Dermis microvascular lymphatic vessel endothelial cell (primary cell): ENCODE measurements at regions not wholly inside any gene's neighbourhood (a gene's known extent, or its start where the extent isn't known, plus 50 kb on each side); places are given as distances from the start of the nearest gene placed in this dataset.

Source experiments
- DNase-seq, 2 donors: peaks; one replicate each; pipeline versions ENCODE4 v3.0.0 to v3.0.0-alpha.2; 2010; ENCODE audit warnings: low read depth in 2 of 2

- DNase-seq = no peak
Measured at GRCh38 chr4:10179957-10180602, 63.5 kb upstream of the WDR1 start.

GRCh38 chr4:10178763-10179162 is 62.2 kb upstream of the WDR1 start:
- no peak for DNase-seq

- DNase-seq = no peak
Measured at GRCh38 chr4:10175626-10176025, 59.0 kb upstream of the WDR1 start.

- DNase-seq = no peak
Measured at GRCh38 chr4:10173754-10174749, 57.5 kb upstream of the WDR1 start.

- peak; percentile 44 to 78 for DNase-seq
Measured at GRCh38 chr4:10173037-10173753, 56.6 kb upstream of the WDR1 start.

GRCh38 chr4:10172278-10172921 is 55.8 kb upstream of the WDR1 start:
- DNase-seq = peak; percentile 28 to 51

- no peak for DNase-seq
Measured at GRCh38 chr4:10171055-10171454, 54.5 kb upstream of the WDR1 start.

GRCh38 chr4:10169839-10170387 is 53.3 kb upstream of the WDR1 start:
- DNase-seq = no peak

GRCh38 chr4:10168151-10168550 is 51.6 kb upstream of the WDR1 start:
- DNase-seq = peak in 1 of 2 donors; percentile 41

- no peak for DNase-seq
Measured at GRCh38 chr4:10167201-10167600, 50.6 kb upstream of the WDR1 start.
